Prostate gland (tissue), 2 donors: ENCODE measurements at regions not wholly inside any gene's neighbourhood (a gene's known extent, or its start where the extent isn't known, plus 50 kb on each side); places are given as distances from the start of the nearest gene placed in this dataset.

Experiments used
- POLR2A ChIP-seq: fragments of 450-650 bp; IDR thresholded peaks from one replicate; pipeline ENCODE4 v1.6.1; 2016; ENCODE audit warnings: antibody characterized with exemption, mild to moderate bottlenecking
- POLR2AphosphoS5 ChIP-seq: sonication (generic); formaldehyde crosslinking; IDR thresholded peaks from one replicate; pipeline ENCODE4 v1.6.1; 2017; ENCODE audit warnings: antibody characterized with exemption
- TF ChIP-seq, protein P1 (sequence below), 4 experiments: fragments of 200-600 bp in 2 of 4; fragments of 450-650 bp in 2 of 4; sonication (generic) in 2 of 4; IDR thresholded peaks; 1 replicate in 3 of 4; 2 replicates in 1 of 4; pipeline ENCODE4 v1.5.1; 2016 to 2019; ENCODE audit warnings: antibody characterized with exemption in 4 of 4, mild to moderate bottlenecking in 2 of 4, moderate library complexity in 2 of 4

DNA sequence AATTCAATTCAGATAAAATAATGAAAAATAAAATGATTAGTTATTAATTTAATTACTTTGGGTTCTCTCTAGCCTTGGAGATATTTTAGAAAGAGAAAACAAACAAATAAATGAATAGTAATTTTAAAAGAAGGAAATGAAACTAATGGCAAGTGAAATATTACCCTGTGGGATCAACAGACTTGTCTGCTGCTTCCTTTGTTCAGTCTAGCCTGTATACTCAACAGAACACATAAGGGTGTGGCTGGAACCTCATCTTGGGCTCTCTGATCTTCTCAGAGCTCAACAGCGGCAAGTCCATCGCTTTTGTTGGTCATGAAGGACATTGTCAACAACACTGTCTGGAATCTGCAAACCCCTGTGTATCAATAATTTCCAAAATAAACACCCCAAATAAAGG lies 904.9 kb downstream of the IPMK start:
- TF ChIP-seq, protein P1, sequence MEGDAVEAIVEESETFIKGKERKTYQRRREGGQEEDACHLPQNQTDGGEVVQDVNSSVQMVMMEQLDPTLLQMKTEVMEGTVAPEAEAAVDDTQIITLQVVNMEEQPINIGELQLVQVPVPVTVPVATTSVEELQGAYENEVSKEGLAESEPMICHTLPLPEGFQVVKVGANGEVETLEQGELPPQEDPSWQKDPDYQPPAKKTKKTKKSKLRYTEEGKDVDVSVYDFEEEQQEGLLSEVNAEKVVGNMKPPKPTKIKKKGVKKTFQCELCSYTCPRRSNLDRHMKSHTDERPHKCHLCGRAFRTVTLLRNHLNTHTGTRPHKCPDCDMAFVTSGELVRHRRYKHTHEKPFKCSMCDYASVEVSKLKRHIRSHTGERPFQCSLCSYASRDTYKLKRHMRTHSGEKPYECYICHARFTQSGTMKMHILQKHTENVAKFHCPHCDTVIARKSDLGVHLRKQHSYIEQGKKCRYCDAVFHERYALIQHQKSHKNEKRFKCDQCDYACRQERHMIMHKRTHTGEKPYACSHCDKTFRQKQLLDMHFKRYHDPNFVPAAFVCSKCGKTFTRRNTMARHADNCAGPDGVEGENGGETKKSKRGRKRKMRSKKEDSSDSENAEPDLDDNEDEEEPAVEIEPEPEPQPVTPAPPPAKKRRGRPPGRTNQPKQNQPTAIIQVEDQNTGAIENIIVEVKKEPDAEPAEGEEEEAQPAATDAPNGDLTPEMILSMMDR (IDR thresholded peaks at IDR 0.05), result no peak
- TF ChIP-seq POLR2A, result no peak
- no peak for TF ChIP-seq POLR2AphosphoS5
